Uterus (tissue), 1 donor: ENCODE measurements at regions not wholly inside any gene's neighbourhood (a gene's known extent, or its start where the extent isn't known, plus 50 kb on each side); places are given as distances from the start of the nearest gene placed in this dataset. TPM values are rescaled to one million over a fixed set of nuclear protein-coding genes. Genes with fewer than 3 reads are reported as not detected.

Source experiments
- small RNA-seq: library from RNA; depleted of rRNA; stranded (forward); fragments of <200 nt; gene quantifications from one replicate; pipeline ENCODE3, GENCODE V24; 2016

Small RNA genes in the stretch of these regions (small RNA-seq; reads per million reads assigned to genes)
- gene RN7SL352P: not detected
